Choroid plexus epithelial cell (primary cell): ENCODE measurements at regions not wholly inside any gene's neighbourhood (a gene's known extent, or its start where the extent isn't known, plus 50 kb on each side); places are given as distances from the start of the nearest gene placed in this dataset.

Experiments
- DNase-seq: peaks from one replicate; pipeline ENCODE4 v3.0.0-alpha.2; 2010; ENCODE audit warnings: low read depth
- H3K4me3 ChIP-seq: 2 replicates; pipeline ENCODE4 v1.5.1; 2011; ENCODE audit warnings: low read depth, mild to moderate bottlenecking, control low read depth, low read length, moderate library complexity
- TF ChIP-seq, protein P1 (sequence below): conservative IDR thresholded peaks from 2 replicates; pipeline ENCODE4 v1.5.1; 2011; ENCODE audit warnings: low read depth, mild to moderate bottlenecking, control low read depth, inconsistent platforms, low read length, moderate library complexity

DNA sequence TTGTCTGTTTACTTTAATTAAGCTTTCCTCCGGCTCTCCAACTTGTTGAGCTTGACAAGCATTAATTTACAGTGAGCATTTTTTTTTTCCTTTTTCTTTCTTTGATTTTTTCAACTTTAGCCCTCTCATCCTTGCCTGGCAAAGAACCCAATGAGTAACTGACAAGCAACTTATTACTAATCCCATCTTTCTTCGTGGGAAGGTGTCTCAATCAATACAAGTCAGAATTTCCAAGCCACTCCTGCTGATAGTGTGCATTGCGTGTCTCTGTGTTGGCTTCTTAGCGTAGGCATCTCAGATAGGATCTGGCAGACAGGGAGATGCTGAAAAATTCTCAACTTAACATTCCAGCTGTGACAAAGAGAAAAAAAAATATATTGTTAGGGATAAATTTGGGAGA lies 527.7 kb upstream of the WWC1 start:
- H3K4me3 ChIP-seq = no peak overlapping the region
- no peak for DNase-seq
- TF ChIP-seq, protein P1, sequence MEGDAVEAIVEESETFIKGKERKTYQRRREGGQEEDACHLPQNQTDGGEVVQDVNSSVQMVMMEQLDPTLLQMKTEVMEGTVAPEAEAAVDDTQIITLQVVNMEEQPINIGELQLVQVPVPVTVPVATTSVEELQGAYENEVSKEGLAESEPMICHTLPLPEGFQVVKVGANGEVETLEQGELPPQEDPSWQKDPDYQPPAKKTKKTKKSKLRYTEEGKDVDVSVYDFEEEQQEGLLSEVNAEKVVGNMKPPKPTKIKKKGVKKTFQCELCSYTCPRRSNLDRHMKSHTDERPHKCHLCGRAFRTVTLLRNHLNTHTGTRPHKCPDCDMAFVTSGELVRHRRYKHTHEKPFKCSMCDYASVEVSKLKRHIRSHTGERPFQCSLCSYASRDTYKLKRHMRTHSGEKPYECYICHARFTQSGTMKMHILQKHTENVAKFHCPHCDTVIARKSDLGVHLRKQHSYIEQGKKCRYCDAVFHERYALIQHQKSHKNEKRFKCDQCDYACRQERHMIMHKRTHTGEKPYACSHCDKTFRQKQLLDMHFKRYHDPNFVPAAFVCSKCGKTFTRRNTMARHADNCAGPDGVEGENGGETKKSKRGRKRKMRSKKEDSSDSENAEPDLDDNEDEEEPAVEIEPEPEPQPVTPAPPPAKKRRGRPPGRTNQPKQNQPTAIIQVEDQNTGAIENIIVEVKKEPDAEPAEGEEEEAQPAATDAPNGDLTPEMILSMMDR = no peak

DNA sequence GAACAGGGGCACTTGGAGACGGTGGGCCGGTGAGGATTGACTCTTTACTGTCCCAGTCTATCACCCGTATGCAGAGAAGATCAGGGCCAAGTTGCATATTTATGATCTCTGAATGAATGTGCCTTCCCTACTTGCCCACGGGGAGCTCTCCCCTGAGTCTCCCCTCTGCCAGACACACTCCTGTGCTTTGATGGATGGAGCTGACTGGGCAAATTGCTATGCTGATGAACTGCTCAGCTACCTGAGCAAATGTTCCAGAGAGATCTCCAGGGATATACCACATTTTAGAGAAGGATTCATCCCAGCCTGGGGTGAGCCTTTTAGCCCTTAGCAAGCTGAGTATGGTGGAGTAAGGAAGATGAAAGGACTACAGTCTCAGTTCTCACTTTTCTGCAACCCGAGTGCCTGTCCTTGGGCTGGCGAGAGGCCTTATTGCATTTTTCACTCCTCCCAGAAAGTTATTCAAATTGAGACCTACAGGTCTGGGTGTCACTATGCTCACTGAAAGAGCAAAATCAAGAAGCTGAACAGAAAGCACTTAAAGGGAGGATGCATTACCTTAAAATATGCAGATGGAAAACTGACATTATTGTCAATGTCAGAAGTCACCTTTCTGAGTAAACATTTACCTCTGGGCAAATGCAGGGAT lies 526.7 kb upstream of the WWC1 start:
- TF ChIP-seq, protein P1 = no peak
- no peak for DNase-seq
- H3K4me3 ChIP-seq = no peak overlapping the region

DNA sequence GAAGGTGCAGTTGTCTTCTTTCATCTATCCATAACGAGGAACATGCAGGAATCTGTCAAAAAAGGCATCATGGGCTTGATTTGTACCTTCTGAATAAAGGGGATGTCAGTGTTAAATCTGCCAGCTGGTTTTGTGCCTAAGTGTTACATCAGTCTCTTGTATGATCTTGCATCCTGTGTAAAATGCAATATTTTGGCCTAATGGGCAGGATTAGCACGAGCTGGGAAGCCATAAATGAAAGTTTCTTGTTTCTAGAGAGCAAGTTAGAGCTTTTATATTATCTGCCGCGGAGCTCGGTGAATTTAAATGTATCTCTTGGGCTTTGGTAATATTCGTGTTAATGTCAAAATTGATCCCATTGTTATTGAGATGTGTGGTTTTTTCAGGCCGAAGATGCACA lies 526.1 kb upstream of the WWC1 start:
- H3K4me3 ChIP-seq = no peak overlapping the region

DNA sequence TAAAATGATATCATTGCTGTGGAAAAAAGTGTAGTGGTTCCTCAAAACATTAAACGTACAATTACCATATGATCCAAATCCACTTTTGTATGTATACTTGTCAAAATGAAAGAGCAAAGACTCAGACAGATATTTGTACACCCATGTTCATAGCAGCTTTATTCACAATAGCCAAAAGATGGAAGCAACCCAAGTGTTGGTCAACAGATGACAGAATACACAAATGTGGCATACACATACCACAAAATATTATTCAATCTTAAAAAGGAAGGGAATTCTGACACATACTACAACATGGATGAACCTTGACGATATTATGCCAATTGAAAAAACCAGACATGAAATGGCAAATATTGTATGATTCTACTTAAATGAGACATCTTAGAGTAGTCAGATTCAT lies 524.5 kb upstream of the WWC1 start:
- DNase-seq = no peak
- TF ChIP-seq, protein P1 = no peak
- no peak overlapping the region for H3K4me3 ChIP-seq

More for the DNA sequence above, 526.1 kb upstream of the WWC1 start:
- TF ChIP-seq, protein P1 = no peak
- DNase-seq = no peak

DNA sequence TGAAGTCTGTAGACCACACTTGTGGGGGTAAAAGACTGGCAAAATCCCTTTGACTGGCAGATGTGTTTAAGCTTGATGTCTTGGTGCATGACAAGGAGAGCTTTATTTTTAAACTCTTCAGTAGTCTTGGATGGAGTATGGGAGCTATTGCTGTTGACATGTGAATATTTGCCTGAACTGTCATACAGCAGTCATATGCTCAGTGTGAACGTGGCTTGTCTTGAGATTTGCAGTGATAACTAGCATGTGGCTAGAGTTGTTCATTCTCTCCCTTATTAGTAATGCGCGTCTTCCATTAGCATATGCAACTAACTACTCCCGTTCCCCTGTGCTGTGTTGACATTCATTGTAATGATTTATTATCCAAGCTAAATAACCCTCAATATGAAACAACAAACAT lies 523.6 kb upstream of the WWC1 start:
- TF ChIP-seq, protein P1 = no peak
- no peak for DNase-seq
- H3K4me3 ChIP-seq = no peak overlapping the region

DNA sequence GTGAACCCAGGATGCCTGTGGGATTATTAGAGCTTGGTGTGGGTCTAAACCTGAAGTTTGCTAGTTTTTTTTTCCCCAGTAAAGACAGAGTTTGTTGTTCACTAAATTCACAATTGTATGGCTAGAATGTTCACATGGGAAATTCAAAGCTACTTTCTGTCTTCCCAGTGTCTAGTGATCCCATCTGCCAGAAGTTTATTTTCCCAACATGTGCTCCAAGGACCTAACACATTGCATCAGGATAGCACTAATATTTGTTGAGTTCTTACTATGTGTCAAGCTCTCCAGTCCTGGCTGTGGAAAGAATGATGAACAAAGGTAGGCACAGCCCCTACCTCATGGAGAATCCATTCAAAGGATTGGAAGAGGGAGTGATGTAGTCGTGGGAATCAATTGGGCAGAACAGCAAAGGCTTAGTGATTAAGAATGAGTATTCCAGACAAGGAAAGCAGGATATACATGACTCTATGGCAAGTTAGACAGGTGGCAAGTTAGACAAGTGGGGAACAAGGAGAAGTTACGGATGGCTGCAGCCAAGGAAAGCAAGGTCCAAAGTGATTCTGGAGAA lies 521.5 kb upstream of the WWC1 start:
- H3K4me3 ChIP-seq = no peak overlapping the region
- TF ChIP-seq, protein P1 = no peak
- DNase-seq = no peak

DNA sequence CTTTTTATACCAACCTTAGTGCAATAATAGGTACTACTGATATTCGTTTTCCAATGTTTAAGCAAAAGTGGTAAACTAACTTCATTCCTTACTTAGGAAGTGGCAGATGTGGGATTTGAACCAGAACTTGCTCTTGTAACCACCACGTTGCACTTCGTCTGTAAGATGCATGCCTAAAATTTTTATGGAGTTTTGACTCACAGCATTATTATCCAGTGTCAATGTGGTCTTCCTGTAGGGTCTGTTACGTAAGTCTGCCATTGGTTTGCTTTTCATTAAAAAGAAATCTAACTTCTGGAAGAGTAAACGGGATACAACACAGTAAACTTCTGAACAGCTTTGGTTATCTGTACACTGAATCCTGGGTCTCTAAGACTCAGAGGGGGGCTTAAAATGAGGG lies 521.0 kb upstream of the WWC1 start:
- TF ChIP-seq, protein P1 = no peak
- H3K4me3 ChIP-seq = no peak overlapping the region
- peak; percentile 61 for DNase-seq
